Keratinocyte (primary cell): ENCODE measurements at regions not wholly inside any gene's neighbourhood (a gene's known extent, or its start where the extent isn't known, plus 50 kb on each side); places are given as distances from the start of the nearest gene placed in this dataset.

Experiments
- DNase-seq: peaks from one replicate; pipeline ENCODE4 v3.0.0-alpha.2; 2011; ENCODE audit warnings: low read depth, missing footprints, low spot score
- FAIRE-seq: peaks from 2 replicates; lab custom pipeline; 2011; peaks lifted over from hg19 to GRCh38; lab: Jason Lieb, UNC
- H2AFZ ChIP-seq: 2 replicates; pipeline ENCODE4 v1.6.0; 2012; ENCODE audit warnings: low read length, control low read depth, inconsistent platforms; ENCODE audit not compliant: control insufficient read depth
- H3K27ac ChIP-seq: 2 replicates; pipeline ENCODE4 v1.5.1; 2011; ENCODE audit warnings: low read length; ENCODE audit not compliant: control insufficient read depth, insufficient read depth
- H3K27me3 ChIP-seq: 3 replicates; pipeline ENCODE4 v1.6.0; 2011; ENCODE audit warnings: low read length; ENCODE audit not compliant: control insufficient read depth, insufficient read depth; ENCODE audit errors: extremely low read depth
- H3K36me3 ChIP-seq, 2 experiments: 2 replicates in 1 of 2; 3 replicates in 1 of 2; pipeline ENCODE4 v1.5.1; 2011; ENCODE audit warnings: low read length in 2 of 2, mild to moderate bottlenecking in 1 of 2; ENCODE audit not compliant: control insufficient read depth in 2 of 2, insufficient read depth in 2 of 2; ENCODE audit errors: extremely low read depth in 1 of 2
- H3K4me1 ChIP-seq: 3 replicates; pipeline ENCODE4 v1.5.1; 2011; ENCODE audit warnings: low read length; ENCODE audit not compliant: control insufficient read depth, insufficient read depth; ENCODE audit errors: extremely low read depth
- H3K4me2 ChIP-seq: 3 replicates; pipeline ENCODE4 v1.6.0; 2011; ENCODE audit warnings: low read depth, low read length; ENCODE audit not compliant: control insufficient read depth, insufficient read depth; ENCODE audit errors: extremely low read depth
- H3K4me3 ChIP-seq, 3 experiments: fragments of 200-600 bp in 1 of 3; sonication (generic) in 1 of 3; 2 replicates in 2 of 3; 3 replicates in 1 of 3; pipeline ENCODE4 v1.5.1; 2011 to 2016; ENCODE audit warnings: low read length in 3 of 3, mild to moderate bottlenecking in 3 of 3, control low read depth in 2 of 3, inconsistent platforms in 1 of 3, low read depth in 1 of 3, mixed read lengths in 1 of 3, mixed run types in 1 of 3, moderate library complexity in 1 of 3; ENCODE audit not compliant: control insufficient read depth in 2 of 3, insufficient read depth in 2 of 3; ENCODE audit errors: extremely low read depth in 1 of 3
- H3K79me2 ChIP-seq: 2 replicates; pipeline ENCODE4 v1.6.0; 2012; ENCODE audit warnings: low read length; ENCODE audit not compliant: control insufficient read depth, insufficient read depth
- H3K9ac ChIP-seq: 3 replicates; pipeline ENCODE4 v1.6.0; 2011; ENCODE audit warnings: low read length; ENCODE audit not compliant: control insufficient read depth, insufficient read depth; ENCODE audit errors: extremely low read depth
- H3K9me1 ChIP-seq: 3 replicates; pipeline ENCODE4 v1.6.0; 2011; ENCODE audit warnings: low read length; ENCODE audit not compliant: control insufficient read depth, insufficient read depth; ENCODE audit errors: extremely low read depth
- H3K9me3 ChIP-seq: 2 replicates; pipeline ENCODE4 v1.5.1; 2012; ENCODE audit warnings: low read depth, low read length; ENCODE audit not compliant: control insufficient read depth
- H4K20me1 ChIP-seq: 3 replicates; pipeline ENCODE4 v1.6.0; 2011; ENCODE audit warnings: low read length; ENCODE audit not compliant: control insufficient read depth, insufficient read depth; ENCODE audit errors: extremely low read depth
- EZH2 ChIP-seq: IDR thresholded peaks from one replicate; pipeline ENCODE4 v1.6.1; 2012; ENCODE audit warnings: inconsistent platforms, mild to moderate bottlenecking, low read length, moderate library complexity
- dilution Hi-C: fragments of 300-500 bp; cut with MboI; formaldehyde crosslinking; loops from one replicate; pipeline ENCODE4 v1.7.0; 2020; ENCODE audit warnings: low sequenced_read_pairs; ENCODE audit not compliant: extremely low pct_ligation_motif_present
- TF ChIP-seq, protein P1 (sequence below), 3 experiments: IDR thresholded peaks in 1 of 3; conservative IDR thresholded peaks in 1 of 3; optimal IDR thresholded peaks in 1 of 3; 2 replicates in 2 of 3; 3 replicates in 1 of 3; pipeline versions ENCODE3 to v1.5.1; 2011; ENCODE audit warnings: low read length in 3 of 3, mild to moderate bottlenecking in 3 of 3, moderate library complexity in 2 of 3, control low read depth in 1 of 3, inconsistent platforms in 1 of 3; ENCODE audit not compliant: insufficient read depth in 2 of 3; ENCODE audit errors: extremely low read depth in 1 of 3

- dilution Hi-C loops, result no loop called here
- Histone ChIP-seq H3K4me1 (no peaks in the 10 kb centered on the region), H3K36me3 (no peaks in the 10 kb centered on the region), H3K9me3 (no peaks in the 10 kb centered on the region), H3K79me2 (no peaks in the 10 kb centered on the region), H3K4me2 (no peak overlapping the region), H2AFZ (no peak overlapping the region), H3K27ac (no peak overlapping the region), H3K27me3 (peaks cover 30% of the 10 kb centered on the region), H4K20me1 (no peaks in the 10 kb centered on the region), H3K9ac (no peak overlapping the region), H3K9me1 (no peaks in the 10 kb centered on the region), H3K4me3 (no peak overlapping the region)
- TF ChIP-seq, protein P1, sequence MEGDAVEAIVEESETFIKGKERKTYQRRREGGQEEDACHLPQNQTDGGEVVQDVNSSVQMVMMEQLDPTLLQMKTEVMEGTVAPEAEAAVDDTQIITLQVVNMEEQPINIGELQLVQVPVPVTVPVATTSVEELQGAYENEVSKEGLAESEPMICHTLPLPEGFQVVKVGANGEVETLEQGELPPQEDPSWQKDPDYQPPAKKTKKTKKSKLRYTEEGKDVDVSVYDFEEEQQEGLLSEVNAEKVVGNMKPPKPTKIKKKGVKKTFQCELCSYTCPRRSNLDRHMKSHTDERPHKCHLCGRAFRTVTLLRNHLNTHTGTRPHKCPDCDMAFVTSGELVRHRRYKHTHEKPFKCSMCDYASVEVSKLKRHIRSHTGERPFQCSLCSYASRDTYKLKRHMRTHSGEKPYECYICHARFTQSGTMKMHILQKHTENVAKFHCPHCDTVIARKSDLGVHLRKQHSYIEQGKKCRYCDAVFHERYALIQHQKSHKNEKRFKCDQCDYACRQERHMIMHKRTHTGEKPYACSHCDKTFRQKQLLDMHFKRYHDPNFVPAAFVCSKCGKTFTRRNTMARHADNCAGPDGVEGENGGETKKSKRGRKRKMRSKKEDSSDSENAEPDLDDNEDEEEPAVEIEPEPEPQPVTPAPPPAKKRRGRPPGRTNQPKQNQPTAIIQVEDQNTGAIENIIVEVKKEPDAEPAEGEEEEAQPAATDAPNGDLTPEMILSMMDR (optimal IDR thresholded peaks at IDR 0.05 in 1 of 3, IDR thresholded peaks at IDR 0.05 in 1 of 3, conservative IDR thresholded peaks at IDR 0.05 in 1 of 3; ENCODE audit: extremely low read depth in 1 of 3, insufficient read depth in 2 of 3, low read length in 3 of 3), result no peak
- TF ChIP-seq EZH2, result peak; percentile 60
- FAIRE-seq, result no peak
- no peak for DNase-seq
Measured at GRCh38 chr16:82452004-82452756, 174.6 kb upstream of the CDH13 start.

DNA sequence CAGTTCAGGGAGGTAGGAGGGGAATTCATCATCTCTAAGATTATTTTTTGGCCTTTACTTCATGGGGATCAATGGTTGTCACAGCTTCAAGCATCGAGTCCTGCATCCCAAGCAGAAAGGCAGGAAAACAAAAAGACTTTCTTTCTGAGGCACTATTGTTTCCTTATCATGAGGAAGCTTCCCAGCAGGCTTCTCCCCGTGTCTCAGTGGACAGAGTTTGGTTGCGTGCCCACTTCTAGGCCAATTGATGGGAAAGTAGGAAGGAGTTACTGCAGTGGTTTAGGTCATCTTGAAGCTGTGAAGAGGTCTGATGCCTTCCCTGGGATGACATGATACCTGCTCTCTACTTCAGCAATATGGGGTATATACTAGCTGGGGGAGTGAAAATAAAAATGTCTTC, 175.3 kb upstream of the CDH13 start:
- dilution Hi-C loops, result no loop called here
- Histone ChIP-seq H3K4me3 (no peak overlapping the region), H3K4me1 (no peaks in the 10 kb centered on the region), H3K9ac (no peak overlapping the region), H4K20me1 (no peaks in the 10 kb centered on the region), H3K9me1 (no peaks in the 10 kb centered on the region), H3K27me3 (peaks cover 30% of the 10 kb centered on the region), H3K4me2 (no peak overlapping the region), H3K79me2 (no peaks in the 10 kb centered on the region), H3K9me3 (no peaks in the 10 kb centered on the region), H3K27ac (no peak overlapping the region), H3K36me3 (no peaks in the 10 kb centered on the region), H2AFZ (no peak overlapping the region)
- DNase-seq (no peak), FAIRE-seq (no peak)
- TF ChIP-seq, protein P1 (optimal IDR thresholded peaks at IDR 0.05 in 1 of 3, IDR thresholded peaks at IDR 0.05 in 1 of 3, conservative IDR thresholded peaks at IDR 0.05 in 1 of 3; ENCODE audit: extremely low read depth in 1 of 3, insufficient read depth in 2 of 3, low read length in 3 of 3), result no peak
- no peak for TF ChIP-seq EZH2
